Embryonic facial prominence (tissue), 1 donor: ENCODE measurements at regions not wholly inside any gene's neighbourhood (a gene's known extent, or its start where the extent isn't known, plus 50 kb on each side); places are given as distances from the start of the nearest gene placed in this dataset.
"Not testable (repeated sequence)": the region's sequence is repeated elsewhere in the genome, so short reads cannot be mapped to it uniquely, and the experiment has no call there.

ENCODE experiments used
- DNase-seq: peaks from one replicate; pipeline ENCODE4 v3.0.0-alpha.2; 2016; ENCODE audit errors: extremely low spot score

GRCh38 chr4:64975177-64975576 lies 565.9 kb upstream of the TECRL start:
- DNase-seq, result no peak

GRCh38 chr4:64969081-64969480 lies 559.8 kb upstream of the TECRL start:
- no peak for DNase-seq

GRCh38 chr4:64967286-64967685 lies 558.0 kb upstream of the TECRL start:
- DNase-seq, result no peak

GRCh38 chr4:64960516-64960915 lies 551.3 kb upstream of the TECRL start:
- DNase-seq, result no peak

GRCh38 chr4:64940698-64941097 lies 531.4 kb upstream of the TECRL start:
- no peak for DNase-seq

GRCh38 chr4:64935469-64936001 lies 526.3 kb upstream of the TECRL start:
- DNase-seq, result no peak

- no peak for DNase-seq
These were observed 502.6 kb upstream of the TECRL start for GRCh38 chr4:64911846-64912245.

- no peak for DNase-seq
These were observed 494.7 kb upstream of the TECRL start for GRCh38 chr4:64903986-64904385.

GRCh38 chr4:64899563-64899962 lies 490.3 kb upstream of the TECRL start:
- DNase-seq, result no peak

GRCh38 chr4:64899030-64899429 lies 489.8 kb upstream of the TECRL start:
- DNase-seq, result not testable (repeated sequence)

- DNase-seq, result no peak
These were observed 488.4 kb upstream of the TECRL start for GRCh38 chr4:64897683-64898082.

GRCh38 chr4:64895031-64895430 lies 485.8 kb upstream of the TECRL start:
- no peak for DNase-seq

- no peak for DNase-seq
These were observed 484.0 kb upstream of the TECRL start for GRCh38 chr4:64893205-64893604.

- DNase-seq, result no peak
These were observed 480.8 kb upstream of the TECRL start for GRCh38 chr4:64889906-64890610.

- no peak for DNase-seq
These were observed 474.0 kb upstream of the TECRL start for GRCh38 chr4:64883087-64883807.

GRCh38 chr4:64882311-64883086 lies 473.2 kb upstream of the TECRL start:
- DNase-seq, result no peak

- no peak for DNase-seq
These were observed 471.3 kb upstream of the TECRL start for GRCh38 chr4:64880557-64880956.

GRCh38 chr4:64876021-64876420 lies 466.8 kb upstream of the TECRL start:
- no peak for DNase-seq

GRCh38 chr4:64870558-64870957 lies 461.3 kb upstream of the TECRL start:
- no peak for DNase-seq

GRCh38 chr4:64857815-64858214 lies 448.6 kb upstream of the TECRL start:
- DNase-seq, result no peak

GRCh38 chr4:64857198-64857597 lies 447.9 kb upstream of the TECRL start:
- no peak for DNase-seq

- no peak for DNase-seq
These were observed 437.2 kb upstream of the TECRL start for GRCh38 chr4:64846417-64846816.
